C4-2B (cell line): ENCODE measurements at regions not wholly inside any gene's neighbourhood (a gene's known extent, or its start where the extent isn't known, plus 50 kb on each side); places are given as distances from the start of the nearest gene placed in this dataset.

Experiments used
- H3K27ac ChIP-seq: fragments of 450-650 bp; 2 replicates; pipeline ENCODE4 v1.5.1; 2017
- CTCF ChIP-seq: fragments of 450-650 bp; conservative IDR thresholded peaks from 2 replicates; pipeline ENCODE4 v1.5.1; 2017; ENCODE audit warnings: mild to moderate bottlenecking
- ZFX ChIP-seq: fragments of 450-650 bp; IDR thresholded peaks from 2 replicates; pipeline ENCODE4 v1.6.1; 2017

GRCh38 chr11:113564527-113565130 lies 89.4 kb upstream of the DRD2 start:
- no peak overlapping the region for H3K27ac ChIP-seq
- TF ChIP-seq CTCF (no peak), ZFX (no peak)

DNA sequence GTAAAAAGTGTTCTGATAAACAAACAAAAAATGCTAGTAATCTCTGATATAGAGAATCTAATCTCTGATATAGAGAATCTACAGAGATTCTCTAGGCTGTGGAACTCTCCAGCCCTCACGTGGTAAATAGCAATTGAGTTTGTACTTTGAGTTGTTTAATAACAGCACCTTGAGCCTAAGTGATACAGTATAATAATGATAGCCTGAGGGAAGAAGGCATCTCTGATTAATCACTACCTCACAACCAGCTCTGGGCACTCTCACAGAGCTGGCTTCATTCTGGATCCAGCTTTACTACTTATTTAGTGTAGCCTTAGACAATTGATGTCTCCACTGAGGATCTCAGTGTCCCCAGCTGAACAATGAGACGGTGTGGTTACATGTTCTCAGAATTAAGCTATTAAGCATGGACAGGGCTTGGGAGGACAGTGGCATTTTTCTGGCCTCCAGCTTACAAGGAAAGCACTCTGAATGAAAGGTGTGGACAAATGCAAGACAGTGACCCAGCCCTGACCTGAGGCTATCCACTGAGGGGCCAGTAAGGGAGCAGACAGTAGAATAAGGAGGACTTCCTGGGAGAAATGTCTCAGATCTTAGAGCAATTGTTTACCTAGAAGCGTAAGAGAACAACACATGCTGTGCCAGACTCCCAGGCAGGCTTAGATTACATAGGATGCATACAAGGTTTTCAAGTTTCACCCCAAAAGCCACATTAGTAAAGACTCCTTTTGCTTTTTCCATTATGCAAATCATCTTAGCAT lies 88.7 kb upstream of the DRD2 start:
- TF ChIP-seq ZFX (no peak), CTCF (no peak)
- H3K27ac ChIP-seq, result no peak overlapping the region

DNA sequence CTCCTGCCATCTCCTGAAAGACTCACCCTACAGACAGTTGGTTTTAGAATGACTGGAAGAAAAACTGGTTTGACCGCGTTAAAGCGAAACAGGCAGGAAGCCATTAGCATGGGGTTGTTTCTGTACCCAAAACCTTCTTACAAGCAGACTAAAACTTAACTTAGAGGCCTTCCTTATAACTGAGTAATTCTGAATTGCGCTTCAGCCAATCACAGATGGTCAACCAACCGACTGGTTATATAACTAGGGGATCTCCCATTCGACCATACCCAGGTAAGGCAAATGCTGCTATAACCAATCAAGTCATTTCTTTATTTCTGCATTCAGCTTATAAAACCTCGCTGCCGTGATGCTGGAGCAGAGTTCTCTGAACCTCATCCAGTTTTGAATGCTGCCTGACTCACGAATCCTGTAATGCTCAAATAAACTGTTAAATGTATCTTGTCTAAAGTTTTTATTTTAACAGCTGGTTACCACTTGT lies 87.8 kb upstream of the DRD2 start:
- TF ChIP-seq ZFX, result no peak
- no peak for TF ChIP-seq CTCF
- H3K27ac ChIP-seq, result no peak overlapping the region

DNA sequence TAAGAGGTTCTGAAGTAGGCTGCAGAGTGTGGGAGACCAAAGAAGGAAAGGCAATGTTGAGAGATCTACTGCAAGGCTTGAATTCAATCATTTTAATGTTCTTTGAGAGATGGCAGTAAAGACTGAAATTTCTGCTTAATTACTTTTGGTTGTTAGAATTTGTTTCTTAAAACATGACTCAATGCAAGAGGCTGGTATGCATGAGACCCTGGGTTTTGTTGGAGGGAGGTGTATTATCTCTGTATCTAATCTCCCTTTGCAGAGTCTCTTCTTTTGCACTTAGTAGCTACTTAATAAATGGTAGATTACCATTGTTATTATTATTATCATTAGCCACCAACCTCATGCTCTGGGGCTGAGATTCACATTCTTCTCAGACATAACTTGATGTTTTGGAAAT lies 87.4 kb upstream of the DRD2 start:
- H3K27ac ChIP-seq, result no peak overlapping the region
- TF ChIP-seq ZFX (no peak), CTCF (no peak)

DNA sequence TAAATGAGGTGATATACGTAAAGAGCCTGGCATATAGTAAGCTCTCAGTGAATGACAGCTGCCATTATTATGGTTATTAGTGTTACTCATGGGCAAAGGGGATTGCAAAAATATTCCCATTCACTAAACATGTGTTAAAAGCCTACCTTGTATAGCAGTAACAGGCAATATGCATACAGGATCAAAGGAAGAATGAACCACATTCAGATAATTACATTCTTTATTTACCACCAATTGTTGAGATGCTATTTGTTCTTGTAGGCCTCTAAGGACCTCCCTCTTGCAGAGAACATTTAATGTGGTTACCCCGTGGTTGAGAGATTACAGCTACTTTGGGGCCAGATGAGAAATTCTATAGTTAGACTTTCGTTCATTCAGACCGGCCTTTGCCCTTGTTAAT lies 82.7 kb upstream of the DRD2 start:
- TF ChIP-seq CTCF (no peak), ZFX (no peak)

GRCh38 chr11:113556036-113556435 lies 80.8 kb upstream of the DRD2 start:
- H3K27ac ChIP-seq, result no peak overlapping the region
- TF ChIP-seq ZFX (no peak), CTCF (no peak)

More for the DNA sequence above, 82.7 kb upstream of the DRD2 start:
- H3K27ac ChIP-seq, result no peak overlapping the region

- no peak for TF ChIP-seq ZFX
- TF ChIP-seq CTCF, result no peak
- H3K27ac ChIP-seq, result no peak overlapping the region
Observed at GRCh38 chr11:113555071-113555619, 79.9 kb upstream of the DRD2 start.
